Ovary (tissue), 3 donors: ENCODE measurements at regions not wholly inside any gene's neighbourhood (a gene's known extent, or its start where the extent isn't known, plus 50 kb on each side); places are given as distances from the start of the nearest gene placed in this dataset.

Experiments
- EP300 ChIP-seq: sonication (generic); formaldehyde crosslinking; IDR thresholded peaks from one replicate; pipeline ENCODE4 v1.6.1; 2017; ENCODE audit warnings: antibody characterized with exemption
- POLR2A ChIP-seq: fragments of 450-650 bp; IDR thresholded peaks from one replicate; pipeline ENCODE4 v1.6.1; 2017; ENCODE audit warnings: antibody characterized with exemption, mild to moderate bottlenecking, moderate library complexity
- TF ChIP-seq, protein P1 (sequence below), 3 donors: fragments of 450-650 bp in 2 of 3; fragments of 200-600 bp in 1 of 3; IDR thresholded peaks; one replicate each; pipeline versions ENCODE4 v1.5.1 to v1.8.0; 2016 to 2022; ENCODE audit warnings: antibody characterized with exemption in 3 of 3, mild to moderate bottlenecking in 1 of 3
- donor health status: DM: no; HTN: no; CAD: no.

DNA sequence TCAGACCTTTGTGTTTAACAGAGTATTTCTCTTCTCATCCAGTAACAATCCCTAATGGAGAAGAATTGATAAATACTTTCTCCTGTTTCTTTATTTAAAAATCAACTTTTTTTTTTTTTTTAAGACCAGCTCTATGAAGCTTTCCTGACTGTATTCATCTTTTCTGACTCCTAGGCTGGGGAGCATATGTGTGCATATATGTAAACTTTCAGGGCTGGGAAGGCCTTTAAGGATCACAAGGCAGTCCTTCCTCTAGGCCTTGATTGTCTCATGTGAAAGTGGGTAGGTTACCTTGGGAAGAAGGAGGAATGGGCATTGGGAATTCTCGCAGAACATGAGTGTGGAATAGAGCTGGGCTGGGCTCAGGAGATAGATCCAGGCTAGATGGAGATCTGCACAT is 292.9 kb upstream of the SALL1 start:
- TF ChIP-seq, protein P1, sequence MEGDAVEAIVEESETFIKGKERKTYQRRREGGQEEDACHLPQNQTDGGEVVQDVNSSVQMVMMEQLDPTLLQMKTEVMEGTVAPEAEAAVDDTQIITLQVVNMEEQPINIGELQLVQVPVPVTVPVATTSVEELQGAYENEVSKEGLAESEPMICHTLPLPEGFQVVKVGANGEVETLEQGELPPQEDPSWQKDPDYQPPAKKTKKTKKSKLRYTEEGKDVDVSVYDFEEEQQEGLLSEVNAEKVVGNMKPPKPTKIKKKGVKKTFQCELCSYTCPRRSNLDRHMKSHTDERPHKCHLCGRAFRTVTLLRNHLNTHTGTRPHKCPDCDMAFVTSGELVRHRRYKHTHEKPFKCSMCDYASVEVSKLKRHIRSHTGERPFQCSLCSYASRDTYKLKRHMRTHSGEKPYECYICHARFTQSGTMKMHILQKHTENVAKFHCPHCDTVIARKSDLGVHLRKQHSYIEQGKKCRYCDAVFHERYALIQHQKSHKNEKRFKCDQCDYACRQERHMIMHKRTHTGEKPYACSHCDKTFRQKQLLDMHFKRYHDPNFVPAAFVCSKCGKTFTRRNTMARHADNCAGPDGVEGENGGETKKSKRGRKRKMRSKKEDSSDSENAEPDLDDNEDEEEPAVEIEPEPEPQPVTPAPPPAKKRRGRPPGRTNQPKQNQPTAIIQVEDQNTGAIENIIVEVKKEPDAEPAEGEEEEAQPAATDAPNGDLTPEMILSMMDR (IDR thresholded peaks at IDR 0.05), result no peak
- TF ChIP-seq POLR2A (no peak), EP300 (no peak)
